IMR-90 (cell line): ENCODE measurements at regions not wholly inside any gene's neighbourhood (a gene's known extent, or its start where the extent isn't known, plus 50 kb on each side); places are given as distances from the start of the nearest gene placed in this dataset.

Source experiments
- ATAC-seq: fragments of 200-7000 bp; cut with Tn5 transposase; 2 replicates; pipeline ENCODE4 v1.9.1; 2020; ENCODE audit warnings: low read depth, mild to moderate bottlenecking, moderate library complexity
- BruUV-seq: library from RNA; stranded (reverse); fragments of 400-500 nt; replicated peaks from 2 replicates; lab custom pipeline; 2021; lab: Mats Ljungman, UMichigan
- CTCF ChIA-PET: fragments of 300-600 bp; formaldehyde crosslinking; extraction: SDS; loops from one replicate; lab custom pipeline; 2021; ENCODE audit warnings: antibody characterized with exemption; lab: Yijun Ruan, JAX
- POLR2A ChIA-PET: fragments of 300-600 bp; sonication (Branson Sonifier 250); formaldehyde crosslinking; loops from one replicate; lab custom pipeline; 2022; ENCODE audit warnings: antibody characterized with exemption; ENCODE audit not compliant: unreplicated experiment; lab: Charles Lee
- DNase-seq: peaks from one replicate; pipeline ENCODE4 v3.0.0; 2013
- H2AFZ ChIP-seq: replicated peaks from 2 replicates; pipeline ENCODE3; 2013; ENCODE audit warnings: low read length, mild to moderate bottlenecking; ENCODE audit not compliant: poor library complexity
- H2AK5ac ChIP-seq: 2 replicates; pipeline ENCODE4 v1.6.1; 2013; ENCODE audit warnings: low read depth, low read length, inconsistent platforms
- H2AK9ac ChIP-seq: replicated peaks from 2 replicates; pipeline ENCODE3; 2013; ENCODE audit warnings: mild to moderate bottlenecking, low read depth, low read length, moderate library complexity; ENCODE audit not compliant: poor library complexity
- H2BK120ac ChIP-seq: 2 replicates; pipeline ENCODE4 v1.6.1; 2013; ENCODE audit warnings: low read depth, low read length, inconsistent platforms
- H2BK15ac ChIP-seq: 3 replicates; pipeline ENCODE4 v1.6.1; 2013; ENCODE audit warnings: low read depth, low read length, inconsistent platforms
- H2BK20ac ChIP-seq: 2 replicates; pipeline ENCODE4 v1.6.1; 2013; ENCODE audit warnings: low read depth, mild to moderate bottlenecking, inconsistent platforms, low read length, moderate library complexity
- H2BK5ac ChIP-seq: 2 replicates; pipeline ENCODE4 v1.6.1; 2013; ENCODE audit warnings: mild to moderate bottlenecking, low read depth, low read length, inconsistent platforms; ENCODE audit not compliant: poor library complexity, severe bottlenecking
- H3K14ac ChIP-seq: replicated peaks from 2 replicates; pipeline ENCODE4 v1.6.1; 2013; ENCODE audit warnings: low read depth, low read length, inconsistent platforms
- H3K18ac ChIP-seq: 2 replicates; pipeline ENCODE4 v1.6.1; 2013; ENCODE audit warnings: low read depth, low read length, control low read depth
- H3K23ac ChIP-seq: 2 replicates; pipeline ENCODE4 v1.6.1; 2013; ENCODE audit warnings: low read depth, low read length, inconsistent platforms
- H3K27ac ChIP-seq: 2 replicates; pipeline ENCODE4 v1.5.1; 2013; ENCODE audit warnings: mild to moderate bottlenecking, control low read depth, low read length; ENCODE audit not compliant: insufficient read depth
- H3K27me3 ChIP-seq: 2 replicates; pipeline ENCODE4 v1.6.1; 2013; ENCODE audit warnings: low read length; ENCODE audit not compliant: control insufficient read depth, insufficient read depth
- H3K36me3 ChIP-seq: 2 replicates; pipeline ENCODE4 v1.6.1; 2013; ENCODE audit warnings: low read length, mixed read lengths; ENCODE audit not compliant: control insufficient read depth, insufficient read depth
- H3K4ac ChIP-seq: 2 replicates; pipeline ENCODE4 v1.6.1; 2013; ENCODE audit warnings: low read depth, low read length, inconsistent platforms
- H3K4me1 ChIP-seq: 2 replicates; pipeline ENCODE4 v1.6.1; 2013; ENCODE audit warnings: low read length, mixed read lengths; ENCODE audit not compliant: control insufficient read depth, insufficient read depth
- H3K4me2 ChIP-seq: 2 replicates; pipeline ENCODE4 v1.6.1; 2013; ENCODE audit warnings: low read depth, mild to moderate bottlenecking, control low read depth, low read length, moderate library complexity
- H3K4me3 ChIP-seq: 2 replicates; pipeline ENCODE4 v1.5.1; 2013; ENCODE audit warnings: low read depth, mild to moderate bottlenecking, control low read depth, low read length, moderate library complexity; ENCODE audit not compliant: insufficient read depth
- H3K56ac ChIP-seq: 2 replicates; pipeline ENCODE4 v1.6.1; 2013; ENCODE audit warnings: low read length, inconsistent platforms; ENCODE audit not compliant: insufficient read depth; ENCODE audit errors: extremely low read depth
- H3K79me1 ChIP-seq, 2 experiments: 2 replicates each; pipeline ENCODE4 v1.6.1; 2013; ENCODE audit warnings: low read length in 2 of 2, inconsistent platforms in 1 of 2, low read depth in 1 of 2
- H3K9ac ChIP-seq: 2 replicates; pipeline ENCODE4 v1.6.1; 2013; ENCODE audit warnings: low read depth, low read length, control low read depth
- H3K9me1 ChIP-seq: 2 replicates; pipeline ENCODE4 v1.6.1; 2013; ENCODE audit warnings: low read length, inconsistent platforms; ENCODE audit not compliant: insufficient read depth
- H3K9me3 ChIP-seq: 2 replicates; pipeline ENCODE4 v1.6.1; 2013; ENCODE audit warnings: low read length; ENCODE audit not compliant: control insufficient read depth, insufficient read depth
- H4K20me1 ChIP-seq: 2 replicates; pipeline ENCODE4 v1.6.1; 2013; ENCODE audit warnings: low read length, inconsistent platforms; ENCODE audit not compliant: insufficient read depth
- H4K5ac ChIP-seq: 2 replicates; pipeline ENCODE4 v1.6.1; 2013; ENCODE audit warnings: mild to moderate bottlenecking, low read depth, low read length, control low read depth
- H4K8ac ChIP-seq, 2 experiments: 2 replicates each; pipeline ENCODE4 v1.6.1; 2013; ENCODE audit warnings: low read depth in 2 of 2, low read length in 2 of 2, control low read depth in 1 of 2, inconsistent platforms in 1 of 2
- H4K91ac ChIP-seq: 2 replicates; pipeline ENCODE4 v1.6.1; 2013; ENCODE audit warnings: low read depth, low read length, inconsistent platforms; ENCODE audit not compliant: insufficient read depth
- BHLHE40 ChIP-seq: fragments of 150-350 bp; IDR thresholded peaks from 2 replicates; pipeline ENCODE4 v1.6.1; 2016; ENCODE audit warnings: mild to moderate bottlenecking, low read depth, low read length
- CTCF ChIP-seq: conservative IDR thresholded peaks from 2 replicates; pipeline ENCODE4 v1.5.1; 2012; ENCODE audit warnings: mild to moderate bottlenecking, low read depth, low read length, improper control_type of control experiment
- ELK1 ChIP-seq: fragments of 150-350 bp; IDR thresholded peaks from 2 replicates; pipeline ENCODE4 v1.6.1; 2016; ENCODE audit warnings: low read depth, mild to moderate bottlenecking, low read length, moderate library complexity, borderline replicate concordance
- FOS ChIP-seq: fragments of 150-350 bp; IDR thresholded peaks from 2 replicates; pipeline ENCODE4 v1.6.1; 2016; ENCODE audit warnings: low read depth, low read length
- MAZ ChIP-seq: IDR thresholded peaks from 2 replicates; pipeline ENCODE4 v1.6.1; 2012; ENCODE audit warnings: low read depth, mild to moderate bottlenecking, low read length, improper control_type of control experiment, moderate library complexity, borderline replicate concordance
- MXI1 ChIP-seq: IDR thresholded peaks from 2 replicates; pipeline ENCODE4 v1.6.1; 2012; ENCODE audit warnings: low read depth, mild to moderate bottlenecking, low read length, moderate library complexity, borderline replicate concordance
- NFE2L2 ChIP-seq: fragments of 150-350 bp; IDR thresholded peaks from 2 replicates; pipeline ENCODE4 v1.6.1; 2016; ENCODE audit warnings: low read depth, mild to moderate bottlenecking, low read length
- RAD21 ChIP-seq: IDR thresholded peaks from 2 replicates; pipeline ENCODE4 v1.6.1; 2012; ENCODE audit warnings: low read length, improper control_type of control experiment
- SMC3 ChIP-seq: fragments of 150-350 bp; IDR thresholded peaks from 2 replicates; pipeline ENCODE4 v1.6.1; 2016; ENCODE audit warnings: low read depth, mild to moderate bottlenecking, antibody characterized with exemption, low read length, moderate library complexity
- USF2 ChIP-seq: fragments of 150-350 bp; IDR thresholded peaks from 2 replicates; pipeline ENCODE4 v1.6.1; 2017; ENCODE audit warnings: mild to moderate bottlenecking, antibody characterized with exemption, low read length, low read depth
- WGBS, 2 experiments: methylation state at CpG; one replicate each; pipeline versions ENCODE4 v1.1.5 to v1.1.7; 2013; ENCODE audit warnings: missing lambda C conversion rate in 2 of 2; ENCODE audit not compliant: insufficient read length in 1 of 2; ENCODE audit errors: extremely low coverage in 2 of 2; 5-methylcytosine and 5-hydroxymethylcytosine counted together
- dilution Hi-C: fragments of 300-500 bp; cut with HindIII; formaldehyde crosslinking; loops from one replicate; pipeline ENCODE4 v1.14.3; 2018; ENCODE audit warnings: low sequenced_read_pairs; ENCODE audit not compliant: unreplicated experiment
- in situ Hi-C: fragments of 300-500 bp; cut with MboI; formaldehyde crosslinking; loops from 3 replicates; pipeline ENCODE4 v1.14.3; 2019; ENCODE audit warnings: low sequenced_read_pairs, inconsistent platforms, mixed read lengths
- intact Hi-C: fragments of 100-400 bp; cut with micrococcal nuclease; formaldehyde crosslinking; loops from 2 replicates; pipeline ENCODE4 v1.10.0; 2022

- ATAC-seq: no peak
- ChIA-PET CTCF (no interaction called here), POLR2A (no interaction called here)
- TF ChIP-seq MAZ (no peak), SMC3 (no peak), USF2 (no peak), RAD21 (no peak), BHLHE40 (no peak), CTCF (no peak), FOS (no peak), ELK1 (no peak), NFE2L2 (no peak), MXI1 (no peak)
- Histone ChIP-seq H3K4me3 (no peak overlapping the region), H2BK15ac (no peak overlapping the region), H3K27ac (no peak overlapping the region), H2BK120ac (no peak overlapping the region), H2AK9ac (no peak overlapping the region), H3K4me2 (no peak overlapping the region), H3K36me3 (no peaks in the 10 kb centered on the region), H4K8ac (no peak overlapping the region), H3K18ac (no peak overlapping the region), H3K9ac (no peak overlapping the region), H3K56ac (no peak overlapping the region), H3K27me3 (no peaks in the 10 kb centered on the region; the same call in 1 of the 2 replicates), H4K91ac (no peak overlapping the region), H3K9me3 (no peaks in the 10 kb centered on the region), H4K20me1 (no peaks in the 10 kb centered on the region; the same call in 1 of the 2 replicates), H3K4me1 (peaks cover 3% of the 10 kb centered on the region), H2AK5ac (no peak overlapping the region), H3K79me1 (no peaks in the 10 kb centered on the region), H2AFZ (peak overlapping the region; percentile 7), H3K23ac (no peak overlapping the region), H2BK20ac (no peak overlapping the region), H3K4ac (no peak overlapping the region), H3K9me1 (no peaks in the 10 kb centered on the region), H2BK5ac (no peak overlapping the region), H4K5ac (no peak overlapping the region), H3K14ac (no peak overlapping the region)
- 45% methylated on average over 7 of the region's 12 CpGs; no CpG with 5 or more reads in 1 of the 2 experiments for WGBS, 2 experiments
- dilution Hi-C loops: no loop called here
- no TSS peak for BruUV-seq
- in situ Hi-C loops: no loop called here
- no peak for DNase-seq
- intact Hi-C loops: no loop called here
These were observed 243.0 kb downstream of the CTTN start for GRCh38 chr11:70641369-70641768.
